Ishikawa (cell line): ENCODE measurements at regions not wholly inside any gene's neighbourhood (a gene's known extent, or its start where the extent isn't known, plus 50 kb on each side); places are given as distances from the start of the nearest gene placed in this dataset.

Source experiments
- FOXM1 ChIP-seq: IDR thresholded peaks from 2 replicates; pipeline ENCODE4 v1.6.1; 2012; ENCODE audit warnings: low read depth, borderline replicate concordance
- TEAD4 ChIP-seq: IDR thresholded peaks from 2 replicates; pipeline ENCODE4 v1.6.1; 2012

DNA sequence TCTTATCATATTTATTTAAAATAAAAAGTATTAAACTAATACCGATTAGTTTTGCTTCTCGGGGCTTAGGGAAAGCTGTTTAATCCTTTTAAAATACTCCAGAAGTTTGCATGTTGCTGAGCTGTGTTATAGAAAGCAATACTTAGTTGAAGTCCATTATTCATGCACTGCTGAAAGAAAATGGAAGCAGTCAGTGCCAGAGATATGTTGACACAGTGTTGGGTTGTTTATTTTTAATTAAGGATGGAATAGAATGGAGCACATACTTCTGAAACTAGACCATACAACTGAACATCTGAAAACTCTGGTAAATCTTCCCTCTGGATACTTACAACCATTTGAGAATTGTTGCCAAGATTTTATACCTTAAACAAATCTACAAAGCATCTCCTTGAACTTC, 282.7 kb upstream of the CCDC179 start:
- no peak for TF ChIP-seq TEAD4
- no peak for TF ChIP-seq FOXM1
